HG02852 (cell line): ENCODE measurements at regions not wholly inside any gene's neighbourhood (a gene's known extent, or its start where the extent isn't known, plus 50 kb on each side); places are given as distances from the start of the nearest gene placed in this dataset.
"Not testable (repeated sequence)": the region's sequence is repeated elsewhere in the genome, so short reads cannot be mapped to it uniquely, and the experiment has no call there.

Experiments
- ATAC-seq: cut with Tn5 transposase; IDR thresholded peaks from one replicate; pipeline ENCODE4 v1.9.1; 2021; ENCODE audit warnings: mild to moderate bottlenecking, moderate library complexity; ENCODE audit not compliant: unreplicated experiment

DNA sequence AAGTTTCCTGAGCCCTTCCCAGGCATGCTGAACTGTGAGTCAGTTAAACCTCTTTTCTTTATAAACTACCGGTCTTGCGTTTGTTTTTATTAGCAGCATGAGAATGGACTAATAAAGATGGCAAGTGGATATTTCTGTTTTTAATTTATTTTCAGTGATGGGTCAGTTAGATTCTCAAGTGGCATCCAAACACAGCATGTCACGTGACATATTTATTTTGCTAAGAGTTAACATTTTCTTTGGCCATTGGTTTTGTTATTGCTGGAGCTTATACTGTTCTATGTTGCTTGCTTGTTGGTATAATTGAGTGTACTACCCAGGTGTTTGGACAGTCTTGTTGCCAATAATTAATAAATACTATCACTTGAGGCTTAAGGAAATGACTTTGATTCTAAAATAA is 181.7 kb upstream of the MALRD1 start:
- no peak for ATAC-seq

GRCh38 chr10:18868919-18869318 is 179.7 kb upstream of the MALRD1 start:
- ATAC-seq: no peak

GRCh38 chr10:18875477-18875876 is 173.1 kb upstream of the MALRD1 start:
- ATAC-seq: no peak

DNA sequence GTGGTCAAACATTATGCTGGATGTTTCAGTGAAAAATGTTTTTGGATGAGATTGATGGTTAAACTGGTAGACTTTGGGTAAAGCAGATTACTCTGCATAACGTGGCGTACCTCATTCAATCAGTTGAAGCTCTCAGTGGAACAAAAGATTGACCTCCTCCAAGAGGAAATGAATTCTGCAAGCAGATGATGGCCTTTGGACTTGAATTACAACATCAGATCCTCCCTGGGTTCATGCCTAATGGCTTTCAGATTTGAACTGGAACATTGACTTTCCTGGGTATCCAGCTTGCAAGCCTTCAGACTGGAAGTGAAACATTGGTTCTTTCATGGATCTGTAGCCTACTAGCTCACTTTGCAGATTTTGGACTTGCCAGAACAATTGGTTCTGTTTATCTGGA is 169.3 kb upstream of the MALRD1 start:
- ATAC-seq: no peak

DNA sequence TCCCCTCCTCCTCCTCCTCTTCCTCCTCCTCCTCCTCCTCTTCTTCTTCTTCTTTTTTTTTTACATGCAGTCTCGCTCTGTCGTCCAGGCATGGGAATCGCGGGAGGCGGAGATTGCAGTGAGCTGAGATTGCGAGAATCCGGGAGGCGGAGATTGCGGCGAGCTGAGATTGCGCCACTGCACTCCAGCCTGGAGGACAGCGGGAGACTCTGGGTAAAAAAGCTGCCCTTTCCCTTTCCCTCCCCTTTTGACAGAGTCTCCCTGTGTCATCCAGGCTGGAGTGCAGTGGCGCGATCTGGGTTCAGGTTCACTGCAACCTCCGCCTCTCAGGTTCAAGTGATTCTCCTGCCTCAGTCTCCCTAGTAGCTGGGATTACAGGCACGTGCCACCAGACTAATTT is 168.1 kb upstream of the MALRD1 start:
- no peak for ATAC-seq

DNA sequence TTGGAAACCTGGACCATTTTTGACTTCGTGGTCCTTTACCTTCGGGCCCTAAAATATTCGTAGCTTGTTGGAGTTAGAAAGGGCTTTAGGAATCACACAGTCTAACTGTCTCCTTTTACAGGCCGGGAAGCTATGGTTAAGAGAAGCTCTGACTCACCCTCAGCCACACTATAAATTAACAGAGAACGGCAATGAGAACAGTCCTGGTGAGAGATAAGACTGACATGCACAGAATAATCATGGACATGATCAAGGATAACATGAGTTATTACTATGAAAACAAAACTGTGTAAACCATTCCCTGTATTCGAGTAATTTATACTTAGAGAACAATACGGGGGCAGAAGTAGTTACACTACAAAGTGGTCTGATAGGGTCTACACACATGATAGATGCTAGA is 162.5 kb upstream of the MALRD1 start:
- no peak for ATAC-seq

DNA sequence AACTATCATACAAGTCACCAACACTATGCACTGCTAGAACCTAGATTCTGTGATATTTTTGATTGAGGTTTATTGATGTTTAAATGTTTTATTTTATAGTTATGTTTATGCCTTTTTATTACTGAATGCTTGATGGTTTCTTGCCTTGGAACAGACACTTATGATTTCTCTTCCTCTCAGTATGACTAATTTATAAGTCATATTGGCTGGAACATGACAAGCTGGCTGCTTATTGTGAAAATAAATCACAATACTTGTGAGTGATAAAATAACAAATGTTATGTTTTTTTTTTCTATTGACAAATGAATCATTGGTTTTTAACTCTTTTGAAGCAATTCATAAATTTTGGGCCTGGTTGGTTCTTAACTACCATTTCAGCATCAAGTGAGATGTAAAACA is 142.0 kb upstream of the MALRD1 start:
- ATAC-seq: no peak

DNA sequence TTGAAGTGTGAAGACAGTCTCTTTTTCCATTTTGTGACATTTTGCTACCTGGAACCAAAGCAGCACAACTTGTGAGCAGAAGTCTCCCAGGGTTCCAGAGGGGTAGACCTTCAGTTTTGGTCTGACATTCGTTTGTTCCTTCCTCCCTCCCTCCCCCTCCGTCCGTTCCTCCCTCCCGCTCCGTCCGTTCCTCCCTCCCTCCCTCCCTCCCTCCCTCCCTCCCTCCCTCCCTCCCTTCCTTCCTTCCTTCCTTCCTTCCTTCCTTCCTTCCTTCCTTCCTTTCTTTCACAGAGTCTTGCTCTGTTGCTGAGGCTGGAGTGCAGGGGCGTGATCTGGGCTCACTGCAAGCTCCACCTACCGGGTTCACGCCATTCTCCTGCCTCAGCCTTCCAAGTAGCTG is 131.2 kb upstream of the MALRD1 start:
- not testable (repeated sequence) for ATAC-seq

- ATAC-seq: no peak
Measured at GRCh38 chr10:18918532-18918931, 130.1 kb upstream of the MALRD1 start.

DNA sequence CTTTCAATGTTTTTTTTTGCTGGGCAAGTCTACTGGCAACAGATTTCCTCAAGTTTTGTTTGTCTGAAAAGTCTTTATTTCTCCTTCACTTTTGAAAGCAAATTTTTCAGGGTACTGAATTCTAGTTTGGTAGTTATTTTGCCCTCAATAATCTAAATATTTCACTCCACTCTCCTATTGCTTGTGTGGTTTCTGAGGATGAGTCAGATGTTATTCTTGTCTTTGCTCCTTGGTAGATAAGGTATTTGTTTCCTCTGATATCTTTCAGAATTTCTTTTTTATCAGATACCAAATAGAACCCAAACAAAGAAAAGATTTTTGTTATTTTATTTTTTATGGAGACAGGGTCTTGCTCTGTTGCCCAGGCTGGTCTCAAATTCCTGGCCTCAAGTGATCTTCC is 99.2 kb upstream of the MALRD1 start:
- no peak for ATAC-seq

GRCh38 chr10:18951072-18951823 is 97.4 kb upstream of the MALRD1 start:
- ATAC-seq: not testable (repeated sequence)

DNA sequence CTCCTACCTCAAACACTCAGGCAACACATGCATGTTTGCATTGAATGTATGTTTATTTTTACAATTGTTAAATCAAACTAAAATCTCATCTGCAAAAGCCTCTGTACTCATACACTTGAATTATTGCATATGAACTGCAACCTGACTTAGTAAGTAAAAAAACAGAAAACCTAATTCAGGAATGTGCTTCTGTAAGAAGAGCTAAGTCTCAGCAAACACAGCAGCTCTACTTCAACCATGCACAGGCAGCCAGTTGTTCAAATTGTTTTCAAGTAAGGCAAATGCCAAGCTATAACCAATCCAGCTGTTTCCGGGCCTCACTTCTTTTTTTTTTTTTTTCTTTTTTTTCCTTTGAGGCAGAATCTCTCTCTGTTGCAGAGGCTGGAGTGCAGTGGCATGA is 93.5 kb upstream of the MALRD1 start:
- no peak for ATAC-seq

- ATAC-seq: no peak
Measured at GRCh38 chr10:18959369-18959768, 89.2 kb upstream of the MALRD1 start.

GRCh38 chr10:18960466-18961079 is 88.0 kb upstream of the MALRD1 start:
- no peak for ATAC-seq

- no peak for ATAC-seq
Measured at GRCh38 chr10:18968159-18968558, 80.4 kb upstream of the MALRD1 start.

DNA sequence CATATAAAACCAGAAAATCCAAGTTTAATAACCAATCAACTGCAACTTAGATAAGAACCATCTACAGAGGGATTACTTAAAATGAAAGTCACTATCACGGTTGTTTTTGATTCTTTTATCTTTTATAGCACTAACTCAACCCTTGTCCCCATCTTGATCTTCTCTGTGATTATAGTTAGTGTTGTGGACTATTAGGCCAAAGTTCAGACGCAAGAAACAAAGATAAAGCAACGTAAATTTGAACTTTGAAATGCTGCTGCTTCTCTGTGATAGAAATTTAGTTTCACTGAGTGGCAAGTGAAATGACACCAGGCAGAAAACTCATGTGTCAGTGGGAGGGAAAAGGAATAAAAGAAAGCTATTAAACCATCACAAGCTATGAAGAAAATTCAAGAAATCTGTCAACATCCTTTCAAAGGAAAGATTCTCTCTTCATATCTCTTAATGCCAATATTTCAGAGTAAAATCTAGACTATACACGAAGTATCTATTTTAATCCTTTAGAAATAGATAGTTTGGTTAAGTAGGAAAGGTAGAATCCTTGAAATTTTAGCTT is 71.8 kb upstream of the MALRD1 start:
- no peak for ATAC-seq

DNA sequence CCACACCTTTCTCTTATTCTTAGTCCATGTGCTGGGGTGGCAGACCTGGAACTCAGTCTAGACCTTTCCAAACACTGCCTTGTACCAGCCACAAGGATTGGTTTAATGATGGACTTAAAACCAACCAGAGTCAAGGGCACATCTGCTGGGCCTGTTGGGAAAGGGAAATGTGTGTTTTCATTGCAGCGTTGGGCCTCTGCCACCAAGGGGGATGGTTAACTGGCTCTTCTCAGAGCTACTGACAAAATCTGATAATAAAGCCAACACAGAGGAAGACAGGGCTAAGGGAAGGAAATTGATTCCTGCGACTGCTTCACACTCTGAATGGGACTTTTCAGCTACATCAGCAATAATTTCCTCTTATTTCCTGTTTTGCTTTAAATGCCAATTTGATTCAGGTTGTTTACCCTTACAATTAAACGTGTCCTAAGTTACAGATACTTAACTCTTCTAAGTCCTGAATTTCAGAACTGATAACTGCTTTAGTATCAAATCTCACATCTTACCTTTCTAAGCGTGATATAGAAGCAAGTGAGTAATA is 68.4 kb upstream of the MALRD1 start:
- ATAC-seq: no peak

GRCh38 chr10:18984531-18984930 is 64.1 kb upstream of the MALRD1 start:
- ATAC-seq: no peak

DNA sequence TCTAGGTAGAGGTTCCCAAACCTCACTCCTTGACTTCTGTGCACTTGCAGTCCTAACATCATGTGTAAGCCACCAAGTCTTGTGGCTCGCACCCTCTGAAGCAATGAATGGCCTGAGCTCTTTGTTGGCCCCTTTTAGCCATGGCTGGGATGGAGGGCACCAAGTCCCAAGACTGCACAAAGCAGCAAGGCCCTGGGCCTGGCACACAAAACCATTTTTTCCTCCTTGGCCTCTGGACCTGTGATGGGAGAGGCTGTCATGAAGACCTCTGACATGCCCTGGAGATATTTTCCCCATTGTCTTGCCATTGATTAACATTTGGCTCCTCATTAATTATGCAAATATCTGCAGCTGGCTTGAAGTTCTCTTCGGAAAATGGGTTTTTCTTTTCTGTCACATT is 60.3 kb upstream of the MALRD1 start:
- no peak for ATAC-seq
